Activated naive CD4-positive, alpha-beta T cell treated with anti-CD3 and anti-CD28 coated beads, Interleukin-2, amount 10 ng/mL, durations not matched to agents 7 days and 5 days (primary cell): ENCODE measurements at regions not wholly inside any gene's neighbourhood (a gene's known extent, or its start where the extent isn't known, plus 50 kb on each side); places are given as distances from the start of the nearest gene placed in this dataset.

ENCODE experiments used
- CTCF ChIA-PET: fragments of 350-600 bp; sonication (Branson Sonifier 250); formaldehyde crosslinking; loops from one replicate; lab custom pipeline; 2021; ENCODE audit warnings: antibody characterized with exemption; lab: Charles Lee
- DNase-seq: peaks from one replicate; pipeline ENCODE4 v3.0.0-alpha.2; 2020
- H3K27ac Mint-ChIP-seq: one replicate; pipeline ENCODE4 v1.8.0; 2021; ENCODE audit warnings: mild to moderate bottlenecking, moderate library complexity, mixed read lengths
- H3K27me3 Mint-ChIP-seq: one replicate; pipeline ENCODE4 v1.8.0; 2021; ENCODE audit warnings: mild to moderate bottlenecking, mixed read lengths
- H3K36me3 Mint-ChIP-seq: one replicate; pipeline ENCODE4 v1.8.0; 2021; ENCODE audit warnings: mixed read lengths
- H3K4me1 Mint-ChIP-seq: one replicate; pipeline ENCODE4 v1.8.0; 2021; ENCODE audit warnings: mixed read lengths
- H3K4me3 Mint-ChIP-seq: one replicate; pipeline ENCODE4 v1.8.0; 2021; ENCODE audit warnings: mild to moderate bottlenecking, moderate library complexity, mixed read lengths
- H3K9me3 Mint-ChIP-seq: one replicate; pipeline ENCODE4 v1.8.0; 2021; ENCODE audit warnings: mixed read lengths

DNA sequence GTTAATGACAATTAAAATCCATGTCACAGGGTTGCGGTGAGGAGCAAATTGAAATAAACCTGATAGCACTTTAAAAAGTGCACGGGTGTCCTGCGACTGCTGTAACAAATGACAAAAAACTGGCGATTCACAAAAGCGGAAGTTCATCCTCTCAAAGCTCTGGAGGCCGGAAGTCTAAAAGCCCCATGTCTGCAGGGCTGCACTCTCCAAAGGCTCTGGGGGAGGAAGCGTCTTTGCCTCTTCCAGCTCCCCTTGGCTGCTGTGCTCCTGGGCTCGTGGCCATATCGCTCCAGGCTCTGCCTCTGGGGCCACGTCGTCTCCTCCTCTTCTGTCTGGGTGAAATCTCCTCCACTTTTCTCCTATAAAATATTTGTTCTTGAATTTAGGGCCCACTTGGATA lies 273.9 kb upstream of the IRX2 start:
- Mint-ChIP-seq H3K27ac (no peak overlapping the region), H3K4me1 (no peaks in the 10 kb centered on the region), H3K9me3 (peaks cover 8% of the 10 kb centered on the region), H3K36me3 (no peaks in the 10 kb centered on the region), H3K4me3 (no peak overlapping the region), H3K27me3 (no peaks in the 10 kb centered on the region)
- CTCF ChIA-PET, result no interaction called here
- no peak for DNase-seq

DNA sequence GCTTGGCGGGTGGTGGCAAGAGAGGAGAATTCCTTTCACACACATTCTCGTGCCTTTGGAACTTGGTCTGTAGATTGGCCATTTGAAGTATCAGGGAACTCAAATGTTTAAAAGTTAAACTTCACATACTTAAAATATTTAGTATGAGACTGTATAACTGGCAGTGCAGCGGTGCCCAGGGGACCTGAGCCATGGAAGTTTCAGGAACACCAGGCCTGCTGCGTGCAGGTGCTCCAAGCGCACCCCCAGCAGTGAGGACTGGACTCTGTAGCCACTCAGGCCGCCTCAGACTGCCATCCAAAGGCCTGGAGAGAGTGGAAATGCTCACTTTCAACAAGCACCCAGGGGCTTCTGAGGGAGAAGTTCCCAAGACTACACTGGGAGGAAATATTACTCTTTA lies 273.5 kb upstream of the IRX2 start:
- no peaks in the 10 kb centered on the region for H3K27me3 Mint-ChIP-seq
- H3K4me3 Mint-ChIP-seq, result no peak overlapping the region
- CTCF ChIA-PET, result no interaction called here
- H3K4me1 Mint-ChIP-seq, result no peaks in the 10 kb centered on the region
- H3K27ac Mint-ChIP-seq, result no peak overlapping the region
- no peak for DNase-seq
- H3K9me3 Mint-ChIP-seq, result peaks cover 10% of the 10 kb centered on the region
- no peaks in the 10 kb centered on the region for H3K36me3 Mint-ChIP-seq

DNA sequence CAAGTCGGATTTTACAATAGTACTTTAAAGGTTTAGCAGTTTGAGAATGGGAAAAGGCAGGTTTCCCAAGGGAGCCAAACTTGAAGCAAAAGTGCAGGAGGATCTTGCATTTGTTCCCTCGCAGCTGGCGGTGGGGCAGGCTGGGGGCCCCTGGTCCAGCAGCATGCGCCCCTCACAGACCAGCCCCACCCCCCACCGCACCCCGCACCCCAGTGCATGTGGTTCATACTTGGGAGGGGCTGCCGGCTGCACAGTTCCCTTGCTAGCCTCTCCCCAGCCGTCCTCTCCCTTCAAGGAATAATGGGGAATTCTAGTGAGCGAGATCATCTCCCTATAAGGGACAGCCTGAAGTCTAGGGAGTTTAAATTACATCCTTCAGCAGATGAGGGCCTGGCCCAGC lies 273.1 kb upstream of the IRX2 start:
- no peaks in the 10 kb centered on the region for H3K27me3 Mint-ChIP-seq

DNA sequence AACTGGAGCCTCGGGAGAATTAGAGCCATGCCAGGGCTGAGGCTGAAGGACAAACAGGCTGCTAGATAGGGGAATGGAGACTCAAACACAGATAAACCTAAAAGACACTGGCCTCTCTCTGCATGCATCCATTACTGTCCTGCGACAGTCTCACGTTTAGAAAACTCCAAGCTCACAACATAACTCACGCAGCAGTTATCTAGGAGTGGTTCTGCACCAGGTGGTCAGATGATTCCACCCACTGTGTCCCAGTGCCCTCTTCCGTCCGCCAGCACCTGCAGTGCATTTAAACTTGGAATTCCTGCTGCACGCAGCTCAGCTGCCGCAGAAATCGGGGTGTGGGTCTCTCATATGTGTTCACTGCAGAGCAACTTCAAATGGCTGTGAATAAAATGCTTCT lies 272.6 kb upstream of the IRX2 start:
- no peak for DNase-seq
- H3K27ac Mint-ChIP-seq, result no peak overlapping the region
- CTCF ChIA-PET, result no interaction called here
- H3K27me3 Mint-ChIP-seq, result no peaks in the 10 kb centered on the region
- no peaks in the 10 kb centered on the region for H3K36me3 Mint-ChIP-seq
- no peaks in the 10 kb centered on the region for H3K4me1 Mint-ChIP-seq
- peaks cover 10% of the 10 kb centered on the region for H3K9me3 Mint-ChIP-seq
- H3K4me3 Mint-ChIP-seq, result no peak overlapping the region

More for the DNA sequence above, 273.1 kb upstream of the IRX2 start:
- CTCF ChIA-PET, result no interaction called here
- no peak for DNase-seq
- Mint-ChIP-seq H3K4me3 (no peak overlapping the region), H3K27ac (no peak overlapping the region), H3K4me1 (no peaks in the 10 kb centered on the region), H3K36me3 (no peaks in the 10 kb centered on the region), H3K9me3 (peaks cover 10% of the 10 kb centered on the region)

DNA sequence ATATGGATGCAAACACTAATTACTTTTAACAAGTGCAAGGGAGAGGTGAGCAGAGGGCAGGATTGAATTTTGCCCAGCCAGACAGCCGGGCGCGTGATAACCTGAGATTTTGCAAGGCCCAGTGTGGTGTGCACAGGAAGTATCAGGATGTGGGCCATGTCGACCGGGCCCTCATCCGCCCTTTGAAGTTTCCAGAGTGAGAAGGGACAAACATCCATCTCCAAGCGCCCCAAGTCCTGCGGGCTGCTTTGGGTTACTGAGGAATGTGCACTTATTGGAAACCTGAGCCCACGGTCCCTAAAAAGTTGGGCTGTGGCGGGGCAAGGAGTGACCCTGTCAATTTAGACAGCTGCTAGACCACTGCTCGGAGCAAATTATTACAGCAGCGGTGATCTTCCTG lies 272.2 kb upstream of the IRX2 start:
- no peaks in the 10 kb centered on the region for H3K4me1 Mint-ChIP-seq
- peaks cover 9% of the 10 kb centered on the region for H3K9me3 Mint-ChIP-seq
- CTCF ChIA-PET, result no interaction called here
- no peaks in the 10 kb centered on the region for H3K36me3 Mint-ChIP-seq
- no peak for DNase-seq
- H3K27ac Mint-ChIP-seq, result no peak overlapping the region
- H3K27me3 Mint-ChIP-seq, result no peaks in the 10 kb centered on the region
- no peak overlapping the region for H3K4me3 Mint-ChIP-seq

DNA sequence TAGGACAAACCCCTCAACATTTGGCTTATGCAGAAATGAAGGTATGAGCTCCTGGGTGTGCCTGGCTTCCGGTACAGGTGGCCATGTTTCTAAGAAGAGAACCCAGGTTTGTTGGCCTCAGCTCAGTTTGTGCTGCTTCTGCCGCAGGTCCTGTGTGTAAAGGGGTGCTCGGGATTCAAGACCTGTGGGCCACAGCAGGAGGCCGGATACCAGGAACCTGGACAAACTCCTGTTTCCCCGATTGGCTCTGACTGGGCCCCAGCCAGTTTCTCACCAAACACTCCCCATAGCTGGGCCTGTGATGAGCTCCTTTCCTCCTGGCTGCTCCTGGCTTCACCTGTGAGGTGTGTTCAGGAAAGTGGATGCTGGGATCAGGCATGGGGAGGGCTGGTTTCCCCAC lies 271.2 kb upstream of the IRX2 start:
- DNase-seq, result no peak
- no peak overlapping the region for H3K4me3 Mint-ChIP-seq
- CTCF ChIA-PET, result no interaction called here
- H3K27me3 Mint-ChIP-seq, result no peaks in the 10 kb centered on the region
- no peaks in the 10 kb centered on the region for H3K36me3 Mint-ChIP-seq
- H3K4me1 Mint-ChIP-seq, result no peaks in the 10 kb centered on the region
- no peak overlapping the region for H3K27ac Mint-ChIP-seq
- H3K9me3 Mint-ChIP-seq, result peaks cover 4% of the 10 kb centered on the region

DNA sequence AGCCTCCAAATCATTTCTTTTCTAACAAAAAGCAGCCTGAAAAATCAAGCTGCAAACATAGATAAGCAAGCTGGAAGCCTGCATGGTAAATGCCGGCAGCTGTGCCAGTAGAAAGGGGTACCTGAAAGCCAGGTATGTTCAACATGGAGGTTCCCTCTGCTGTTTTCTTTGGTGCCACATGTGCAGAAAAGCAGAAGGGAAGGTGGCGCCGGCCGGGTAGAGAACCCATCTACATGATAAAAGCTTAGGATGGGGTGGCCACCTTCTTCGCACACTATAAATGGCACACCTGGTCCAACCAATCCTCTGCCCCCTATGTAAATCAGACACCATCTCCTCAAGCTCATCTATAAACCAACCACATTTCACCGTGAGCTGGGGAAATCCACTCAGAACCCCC lies 268.9 kb upstream of the IRX2 start:
- Mint-ChIP-seq H3K4me1 (no peaks in the 10 kb centered on the region), H3K27me3 (no peaks in the 10 kb centered on the region), H3K4me3 (no peak overlapping the region), H3K27ac (no peak overlapping the region), H3K9me3 (peaks cover 4% of the 10 kb centered on the region), H3K36me3 (no peaks in the 10 kb centered on the region)
- CTCF ChIA-PET, result no interaction called here
- no peak for DNase-seq

DNA sequence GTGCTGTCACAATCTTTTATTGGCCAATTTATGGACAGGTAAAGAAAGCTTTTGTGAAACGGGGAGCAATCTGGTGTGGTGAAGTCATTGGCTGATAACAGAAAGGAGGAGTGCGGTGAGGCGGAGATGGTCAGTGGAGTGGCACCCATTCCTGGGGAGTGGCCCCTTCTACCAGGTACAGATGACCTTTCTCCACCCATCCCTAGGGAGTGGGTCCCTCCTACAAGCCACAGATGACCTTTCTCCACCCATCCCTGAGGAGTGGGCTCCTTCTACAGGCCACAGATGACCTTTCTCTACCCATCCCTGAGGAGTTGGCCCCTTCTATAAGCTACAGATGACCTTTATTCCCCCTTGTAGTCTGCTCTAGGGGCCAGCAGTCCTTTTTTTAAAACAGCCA lies 267.6 kb upstream of the IRX2 start:
- no peak for DNase-seq
- Mint-ChIP-seq H3K27ac (no peak overlapping the region), H3K4me3 (no peak overlapping the region), H3K9me3 (peaks cover 5% of the 10 kb centered on the region), H3K36me3 (no peaks in the 10 kb centered on the region), H3K4me1 (no peaks in the 10 kb centered on the region), H3K27me3 (no peaks in the 10 kb centered on the region)
- CTCF ChIA-PET, result no interaction called here

DNA sequence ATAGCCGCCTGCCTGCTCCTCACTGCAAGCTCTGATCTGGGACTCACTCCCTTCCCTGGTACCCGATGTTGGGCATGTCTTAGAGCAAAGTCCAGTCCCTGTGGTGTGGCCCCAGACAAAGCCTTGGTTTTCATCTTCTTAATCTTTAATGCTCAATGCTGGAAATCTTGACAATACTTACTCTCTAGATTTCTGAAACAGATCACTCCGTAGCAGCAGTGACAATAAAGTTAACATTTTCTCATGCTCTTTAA lies 260.2 kb upstream of the IRX2 start:
- no peak for DNase-seq
- H3K4me1 Mint-ChIP-seq, result no peaks in the 10 kb centered on the region
- H3K4me3 Mint-ChIP-seq, result no peak overlapping the region
- CTCF ChIA-PET, result no interaction called here
- H3K27ac Mint-ChIP-seq, result no peak overlapping the region
- no peaks in the 10 kb centered on the region for H3K36me3 Mint-ChIP-seq
- no peaks in the 10 kb centered on the region for H3K27me3 Mint-ChIP-seq
- H3K9me3 Mint-ChIP-seq, result peaks cover 20% of the 10 kb centered on the region

DNA sequence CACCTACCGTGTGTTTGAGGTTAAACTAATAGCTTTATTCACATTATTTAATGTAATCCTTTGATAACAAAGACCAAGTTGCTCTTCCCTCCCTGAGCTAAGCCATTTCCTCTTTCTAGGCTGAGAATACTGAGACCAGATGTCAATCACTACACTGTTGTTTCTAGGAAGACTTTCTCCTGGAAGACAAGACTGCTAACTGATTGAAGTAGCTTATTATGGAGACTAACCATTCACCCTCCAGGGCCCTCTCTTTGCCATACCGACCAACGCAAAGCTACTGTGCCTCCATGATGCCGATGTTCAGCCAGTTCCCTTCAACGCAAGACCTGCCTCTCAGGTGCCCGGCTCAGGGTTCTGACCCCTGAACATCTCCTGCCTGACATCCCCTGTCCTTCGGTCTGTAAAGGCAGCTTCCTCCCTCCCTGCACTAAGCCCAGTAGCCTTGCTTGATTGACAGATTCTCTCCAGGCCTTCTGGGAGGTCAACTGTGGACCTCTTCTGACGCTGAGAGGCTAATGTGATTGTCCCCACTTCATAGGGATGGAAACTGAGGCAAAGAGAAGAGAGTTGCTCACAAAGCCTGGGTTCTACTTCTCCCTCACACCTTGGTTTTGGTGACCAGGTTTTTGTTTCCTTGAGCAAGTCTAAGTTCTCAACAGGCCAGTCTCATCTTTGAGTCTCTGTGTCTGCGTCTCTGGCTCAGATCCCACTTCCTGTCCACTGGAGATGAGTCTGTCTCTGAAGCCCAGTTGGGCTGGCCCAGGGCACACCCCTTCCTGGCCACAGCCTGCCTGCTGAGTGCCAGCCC lies 259.7 kb upstream of the IRX2 start:
- no peaks in the 10 kb centered on the region for H3K4me1 Mint-ChIP-seq
- H3K4me3 Mint-ChIP-seq, result no peak overlapping the region
- CTCF ChIA-PET, result no interaction called here
- peaks cover 22% of the 10 kb centered on the region for H3K9me3 Mint-ChIP-seq
- H3K27me3 Mint-ChIP-seq, result no peaks in the 10 kb centered on the region
- DNase-seq, result no peak
- no peak overlapping the region for H3K27ac Mint-ChIP-seq
- no peaks in the 10 kb centered on the region for H3K36me3 Mint-ChIP-seq

DNA sequence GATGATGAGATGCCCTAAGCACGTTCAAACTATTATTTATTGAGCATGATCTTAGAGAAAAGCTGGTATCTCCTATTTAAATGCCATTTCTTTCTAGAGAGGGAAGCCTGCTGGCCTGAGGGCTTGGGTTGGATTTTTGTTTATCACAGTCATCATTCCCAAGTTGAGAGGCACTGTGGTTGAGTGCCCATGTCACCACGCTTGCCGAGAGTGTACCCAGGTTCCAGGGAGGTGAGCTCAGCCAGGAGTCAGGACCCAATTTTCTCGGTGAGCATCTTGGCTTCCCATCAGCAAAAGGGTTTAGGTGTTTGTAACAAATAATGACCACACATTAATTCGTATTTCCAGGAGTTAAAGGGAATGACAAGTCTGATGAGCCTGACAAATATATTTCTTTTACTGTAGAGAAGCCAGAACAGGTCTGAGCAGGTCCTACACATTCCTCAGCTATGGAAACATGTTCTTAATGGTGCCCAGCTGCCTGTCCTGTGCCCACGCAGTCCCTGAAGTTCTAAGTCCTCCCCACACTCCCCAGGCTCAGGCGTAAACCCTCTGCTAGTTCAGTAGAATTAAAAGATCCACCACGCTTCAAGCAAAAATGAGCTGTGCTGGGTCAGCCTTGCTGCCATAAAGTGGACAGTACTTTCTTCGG lies 258.9 kb upstream of the IRX2 start:
- H3K4me3 Mint-ChIP-seq, result no peak overlapping the region
- CTCF ChIA-PET, result no interaction called here
- H3K36me3 Mint-ChIP-seq, result no peaks in the 10 kb centered on the region
- no peak overlapping the region for H3K27ac Mint-ChIP-seq
- H3K27me3 Mint-ChIP-seq, result no peaks in the 10 kb centered on the region
- H3K4me1 Mint-ChIP-seq, result no peaks in the 10 kb centered on the region
- no peak for DNase-seq
- H3K9me3 Mint-ChIP-seq, result peaks cover 24% of the 10 kb centered on the region

DNA sequence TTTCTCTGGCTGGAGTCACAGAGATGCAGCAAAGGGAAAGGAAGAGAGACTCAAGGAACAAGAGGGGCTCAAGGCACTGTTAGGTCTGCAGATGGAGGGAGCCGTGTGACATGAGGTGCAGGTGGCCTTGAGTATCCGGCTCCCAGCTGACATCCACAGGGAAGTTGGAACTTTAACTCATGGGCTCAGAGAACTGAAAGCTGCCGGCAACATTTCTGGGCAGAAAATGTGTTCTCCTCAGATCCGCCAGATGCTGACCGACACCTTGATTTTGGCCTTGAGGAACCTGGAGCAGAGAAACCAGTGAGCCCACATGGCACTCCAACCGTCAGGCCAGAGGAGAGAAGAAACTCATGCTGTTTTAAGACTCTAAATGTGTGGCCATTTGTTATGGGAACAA lies 258.1 kb upstream of the IRX2 start:
- Mint-ChIP-seq H3K4me1 (no peaks in the 10 kb centered on the region), H3K27me3 (no peaks in the 10 kb centered on the region), H3K27ac (no peak overlapping the region), H3K4me3 (no peak overlapping the region), H3K36me3 (no peaks in the 10 kb centered on the region), H3K9me3 (peaks cover 25% of the 10 kb centered on the region)
- no peak for DNase-seq
- CTCF ChIA-PET, result no interaction called here

DNA sequence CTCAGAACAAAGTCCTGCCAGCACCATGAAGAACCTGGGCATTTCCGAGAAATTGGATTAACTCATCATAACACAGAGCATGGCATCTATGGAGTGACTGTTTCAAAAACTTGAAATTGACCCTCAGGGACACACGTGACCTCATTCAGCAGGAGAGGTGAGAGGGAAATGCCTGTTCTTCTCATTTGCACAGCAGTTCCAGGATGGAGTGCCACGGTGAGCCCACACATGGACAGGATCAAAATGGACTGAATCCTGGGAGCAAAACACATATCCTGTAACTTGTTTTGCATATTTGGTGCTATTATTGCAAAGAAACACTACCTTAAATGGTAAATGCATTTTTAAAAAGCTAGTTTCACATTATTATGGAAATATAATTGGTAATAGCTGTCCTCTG lies 256.1 kb upstream of the IRX2 start:
- Mint-ChIP-seq H3K36me3 (no peaks in the 10 kb centered on the region), H3K9me3 (peaks cover 23% of the 10 kb centered on the region), H3K4me1 (no peaks in the 10 kb centered on the region), H3K27me3 (no peaks in the 10 kb centered on the region), H3K27ac (no peak overlapping the region), H3K4me3 (no peak overlapping the region)
- CTCF ChIA-PET, result no interaction called here
- no peak for DNase-seq

DNA sequence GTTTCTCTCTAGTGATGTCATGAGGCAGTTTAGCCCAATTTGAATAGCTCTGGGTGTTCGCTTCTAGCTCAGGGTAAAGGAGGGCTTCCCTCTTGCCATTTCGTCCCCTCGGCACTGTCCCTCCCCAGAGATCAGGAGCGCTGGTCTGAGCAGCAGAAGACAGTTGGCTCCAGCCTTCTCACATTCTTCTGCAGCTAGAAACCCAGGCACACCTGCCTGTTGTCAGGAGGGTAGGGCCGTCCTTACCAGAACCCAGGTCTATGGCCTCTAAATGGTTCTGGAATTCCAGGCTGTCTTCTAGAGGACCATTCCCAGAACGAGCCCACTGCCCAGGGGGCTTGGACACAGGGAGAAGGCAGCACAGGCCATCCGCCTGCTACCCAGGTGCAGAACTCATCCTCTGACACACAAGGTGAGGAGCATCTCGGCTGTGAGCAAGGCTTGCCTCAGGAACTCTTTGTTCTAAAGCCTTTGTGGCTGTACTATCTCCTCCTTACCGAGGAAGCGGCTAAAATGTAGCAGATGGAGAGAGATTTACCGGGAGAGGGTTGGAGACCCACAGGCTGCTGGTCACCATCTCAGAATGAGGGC lies 255.6 kb upstream of the IRX2 start:
- no peak overlapping the region for H3K27ac Mint-ChIP-seq
- H3K4me3 Mint-ChIP-seq, result no peak overlapping the region
- H3K27me3 Mint-ChIP-seq, result no peaks in the 10 kb centered on the region
- peaks cover 23% of the 10 kb centered on the region for H3K9me3 Mint-ChIP-seq
- H3K36me3 Mint-ChIP-seq, result no peaks in the 10 kb centered on the region
- CTCF ChIA-PET, result no interaction called here
- DNase-seq, result no peak
- no peaks in the 10 kb centered on the region for H3K4me1 Mint-ChIP-seq

DNA sequence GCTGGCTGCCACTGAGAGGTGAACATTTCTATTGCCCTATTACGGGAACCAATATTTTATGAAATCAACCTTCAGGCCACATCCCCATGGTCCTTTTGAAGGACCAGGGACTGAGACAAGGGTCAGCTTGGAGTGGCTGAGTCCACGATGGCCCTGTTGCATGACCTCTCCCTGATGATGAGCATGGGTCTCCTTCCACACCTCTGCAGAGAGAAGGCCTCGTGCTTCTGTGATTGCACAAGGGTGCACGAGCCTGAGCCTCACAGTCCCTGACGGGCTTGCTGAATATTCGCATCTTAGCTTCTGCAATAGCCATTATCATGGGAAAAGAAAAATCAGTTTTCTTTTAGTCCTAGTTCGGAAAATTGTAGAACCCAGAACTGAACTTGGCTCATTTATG lies 255.0 kb upstream of the IRX2 start:
- H3K27me3 Mint-ChIP-seq, result no peaks in the 10 kb centered on the region
- no peaks in the 10 kb centered on the region for H3K4me1 Mint-ChIP-seq
- CTCF ChIA-PET, result no interaction called here
- no peak for DNase-seq
- no peaks in the 10 kb centered on the region for H3K36me3 Mint-ChIP-seq
- no peak overlapping the region for H3K27ac Mint-ChIP-seq
- H3K4me3 Mint-ChIP-seq, result no peak overlapping the region
- H3K9me3 Mint-ChIP-seq, result peaks cover 23% of the 10 kb centered on the region
